Gastroesophageal sphincter (tissue), 3 donors: ENCODE measurements at regions not wholly inside any gene's neighbourhood (a gene's known extent, or its start where the extent isn't known, plus 50 kb on each side); places are given as distances from the start of the nearest gene placed in this dataset.

Source experiments
- EP300 ChIP-seq: sonication (generic); formaldehyde crosslinking; IDR thresholded peaks from one replicate; pipeline ENCODE4 v1.6.1; 2017; ENCODE audit warnings: antibody characterized with exemption, mild to moderate bottlenecking
- POLR2A ChIP-seq, 2 donors: fragments of 450-650 bp; IDR thresholded peaks; one replicate each; pipeline ENCODE4 v1.6.1; 2017; ENCODE audit warnings: antibody characterized with exemption in 2 of 2, mild to moderate bottlenecking in 2 of 2, moderate library complexity in 1 of 2
- POLR2AphosphoS5 ChIP-seq: sonication (generic); formaldehyde crosslinking; IDR thresholded peaks from one replicate; pipeline ENCODE4 v1.6.1; 2017; ENCODE audit warnings: antibody characterized with exemption
- TF ChIP-seq, protein P1 (sequence below), 4 experiments: fragments of 200-600 bp in 2 of 4; fragments of 450-650 bp in 2 of 4; sonication (generic) in 1 of 4; IDR thresholded peaks; one replicate each; pipeline ENCODE4 v1.5.1; 2017 to 2019; ENCODE audit warnings: antibody characterized with exemption in 4 of 4, mild to moderate bottlenecking in 2 of 4, moderate library complexity in 2 of 4

DNA sequence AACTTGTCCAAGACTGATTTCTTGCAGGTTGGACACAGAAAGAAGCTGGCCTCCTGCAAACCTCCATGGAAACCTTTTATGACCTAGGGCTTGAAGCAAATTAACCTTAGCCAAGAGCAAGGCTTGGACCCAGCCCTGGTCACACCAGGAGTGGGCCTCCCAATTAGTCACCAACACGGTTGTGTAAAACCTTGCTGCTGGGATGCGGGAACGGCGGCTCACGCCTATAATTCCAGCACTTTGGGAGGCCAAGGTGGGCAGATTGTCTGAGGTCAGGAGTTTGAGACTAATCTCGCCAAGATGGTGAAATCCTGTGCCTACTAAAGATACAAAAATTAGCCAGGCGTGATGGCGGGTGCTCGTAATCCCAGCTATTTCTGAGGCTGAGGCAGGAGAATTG is 419.9 kb downstream of the AASDHPPT start:
- TF ChIP-seq, protein P1, sequence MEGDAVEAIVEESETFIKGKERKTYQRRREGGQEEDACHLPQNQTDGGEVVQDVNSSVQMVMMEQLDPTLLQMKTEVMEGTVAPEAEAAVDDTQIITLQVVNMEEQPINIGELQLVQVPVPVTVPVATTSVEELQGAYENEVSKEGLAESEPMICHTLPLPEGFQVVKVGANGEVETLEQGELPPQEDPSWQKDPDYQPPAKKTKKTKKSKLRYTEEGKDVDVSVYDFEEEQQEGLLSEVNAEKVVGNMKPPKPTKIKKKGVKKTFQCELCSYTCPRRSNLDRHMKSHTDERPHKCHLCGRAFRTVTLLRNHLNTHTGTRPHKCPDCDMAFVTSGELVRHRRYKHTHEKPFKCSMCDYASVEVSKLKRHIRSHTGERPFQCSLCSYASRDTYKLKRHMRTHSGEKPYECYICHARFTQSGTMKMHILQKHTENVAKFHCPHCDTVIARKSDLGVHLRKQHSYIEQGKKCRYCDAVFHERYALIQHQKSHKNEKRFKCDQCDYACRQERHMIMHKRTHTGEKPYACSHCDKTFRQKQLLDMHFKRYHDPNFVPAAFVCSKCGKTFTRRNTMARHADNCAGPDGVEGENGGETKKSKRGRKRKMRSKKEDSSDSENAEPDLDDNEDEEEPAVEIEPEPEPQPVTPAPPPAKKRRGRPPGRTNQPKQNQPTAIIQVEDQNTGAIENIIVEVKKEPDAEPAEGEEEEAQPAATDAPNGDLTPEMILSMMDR (IDR thresholded peaks at IDR 0.05) = no peak
- TF ChIP-seq POLR2A (IDR thresholded peaks at IDR 0.05) (no peak), POLR2AphosphoS5 (no peak), EP300 (no peak)
